ENCODE measurements at regions not wholly inside any gene's neighbourhood (a gene's known extent, or its start where the extent isn't known, plus 50 kb on each side); places are given as distances from the start of the nearest gene placed in this dataset.

- ChIA-PET CTCF (no interaction called here), POLR2A (no interaction called here)
- 49% methylated on average over 3 of the region's 3 CpGs for WGBS (ENCODE audit: low lambda C conversion rate)
These were observed 715.7 kb upstream of the NXPH2 start for GRCh38 chr2:139495851-139496250.

More at GRCh38 chr2:139495851-139496250, 715.7 kb upstream of the NXPH2 start:
- no peak for DNase-seq
- Histone ChIP-seq H3K27me3 (ENCODE audit: insufficient read depth) (no peaks in the 10 kb centered on the region), H3K9ac (no peak overlapping the region), H3K9me2 (no peaks in the 10 kb centered on the region), H3K79me2 (ENCODE audit: insufficient read depth) (no peaks in the 10 kb centered on the region), H2AFZ (ENCODE audit: low read depth) (no peak overlapping the region), H3F3A (replicated peaks; ENCODE audit: insufficient read depth) (no peaks in the 10 kb centered on the region), H3K27ac (ENCODE audit: low read depth in 2 of 2, low read length in 1 of 2) (no peak overlapping the region), H3K36me3 (replicated peaks in 1 of 2; ENCODE audit: control insufficient read depth in 1 of 2, insufficient read depth in 2 of 2, low read length in 1 of 2) (no peaks in the 10 kb centered on the region), H3K9me3 (no peaks in the 10 kb centered on the region), H3K4me1 (ENCODE audit: control insufficient read depth in 1 of 2, insufficient read depth in 2 of 2, low read depth in 1 of 2, low read length in 1 of 2) (no peaks in the 10 kb centered on the region), H3K4me3 (ENCODE audit: low read depth in 2 of 2, low read length in 1 of 2) (no peak overlapping the region), H4K20me1 (ENCODE audit: insufficient read depth) (no peaks in the 10 kb centered on the region), H3K4me2 (no peak overlapping the region)
- TF ChIP-seq ELF1 (IDR thresholded peaks at IDR 0.05) = no peak
- TF ChIP-seq FOXJ3 (CRISPR knock-in tag; IDR thresholded peaks at IDR 0.05) = no peak
- no peak for TF ChIP-seq JUND (IDR thresholded peaks at IDR 0.05)
- no peak for TF ChIP-seq GABPA (IDR thresholded peaks at IDR 0.05; ENCODE audit: low read depth)
- TF ChIP-seq USF1 (IDR thresholded peaks at IDR 0.05; ENCODE audit: borderline replicate concordance, low read depth) = no peak
- TF ChIP-seq MAX (IDR thresholded peaks at IDR 0.05; ENCODE audit: low read depth) = no peak
- TF ChIP-seq TCF12 (IDR thresholded peaks at IDR 0.05) = no peak
- TF ChIP-seq RAD21 (IDR thresholded peaks at IDR 0.05; ENCODE audit: low read length) = no peak
- no peak for TF ChIP-seq FOXM1 (IDR thresholded peaks at IDR 0.05; ENCODE audit: low read depth)
- no peak for TF ChIP-seq REST (IDR thresholded peaks at IDR 0.05; ENCODE audit: low read depth, low read length)
- no peak for TF ChIP-seq PBX3 (IDR thresholded peaks at IDR 0.05)

All from SK-N-SH (cell line).